HG02938 (cell line): ENCODE measurements at regions not wholly inside any gene's neighbourhood (a gene's known extent, or its start where the extent isn't known, plus 50 kb on each side); places are given as distances from the start of the nearest gene placed in this dataset.

Source experiments
- ATAC-seq: cut with Tn5 transposase; IDR thresholded peaks from one replicate; pipeline ENCODE4 v1.9.1; 2021; ENCODE audit warnings: mild to moderate bottlenecking, moderate library complexity; ENCODE audit not compliant: unreplicated experiment

DNA sequence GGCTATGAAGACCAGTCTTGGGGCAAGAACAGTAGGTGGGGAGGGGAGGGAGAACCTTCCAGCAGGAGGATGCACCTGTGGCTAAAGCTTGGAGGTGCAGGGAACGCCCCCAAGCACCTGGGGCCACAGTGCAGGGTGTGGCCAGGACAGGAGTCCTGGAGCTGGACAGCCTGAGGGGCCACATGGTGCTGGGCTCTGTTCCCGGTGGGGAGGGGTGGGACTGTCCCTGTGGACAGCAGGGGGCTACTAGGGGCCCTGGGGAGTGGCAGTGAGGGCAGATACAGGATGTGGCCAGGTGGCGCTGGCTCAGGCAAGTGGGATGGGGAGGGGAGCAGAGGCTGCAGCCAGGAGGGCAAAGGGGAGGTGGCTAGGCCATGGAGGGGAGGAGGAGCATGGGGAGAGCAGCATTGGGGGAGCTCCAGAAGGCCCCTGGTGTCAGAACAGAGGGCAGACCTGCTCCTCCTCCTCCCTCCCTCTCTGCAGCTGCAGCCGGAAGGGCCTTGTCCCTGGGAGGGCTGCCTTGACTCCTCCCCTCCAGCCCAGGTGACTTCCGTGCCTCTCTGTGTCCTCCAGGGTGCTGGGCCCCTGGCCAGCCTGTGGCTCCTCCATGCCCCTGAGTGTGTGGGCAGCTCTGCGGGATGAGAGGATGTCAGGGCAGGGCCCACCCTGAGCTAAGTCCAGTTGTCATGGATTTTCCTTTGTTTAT lies 68.4 kb upstream of the DLK1 start:
- no peak for ATAC-seq

DNA sequence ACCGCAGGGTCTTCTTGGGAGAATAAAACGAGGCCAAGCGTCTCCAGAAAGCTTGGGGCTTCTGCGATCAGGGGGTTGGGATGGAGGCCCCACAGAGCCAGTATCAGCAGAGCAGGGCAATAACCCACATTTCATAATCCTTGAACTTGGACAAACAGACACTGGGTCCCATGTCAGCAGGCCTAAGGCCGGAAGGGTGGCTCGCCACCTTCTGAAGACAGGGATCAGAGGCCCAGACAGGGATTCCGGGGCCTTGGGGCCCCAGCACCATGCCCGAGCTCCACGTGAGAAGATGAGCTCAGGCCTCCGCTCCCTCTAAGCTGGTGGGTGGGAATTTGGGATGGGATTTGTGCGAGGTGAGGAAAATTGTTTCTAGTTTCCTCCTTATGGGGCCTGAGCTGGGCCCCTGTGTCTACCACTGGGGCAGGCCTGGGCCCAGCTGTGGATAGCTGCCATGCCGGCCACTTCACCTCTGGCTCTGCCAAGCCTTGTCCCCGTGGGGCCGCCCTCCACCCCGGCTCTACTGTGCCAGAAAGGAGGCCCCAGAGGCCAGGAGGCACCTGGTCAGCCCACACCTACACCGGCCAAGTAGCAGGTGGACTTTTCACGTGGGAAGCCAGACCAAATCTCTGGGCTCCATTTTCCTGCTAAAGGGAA lies 67.2 kb upstream of the DLK1 start:
- ATAC-seq: no peak

- ATAC-seq: no peak
These were observed 66.2 kb upstream of the DLK1 start for GRCh38 chr14:100660498-100660881.

DNA sequence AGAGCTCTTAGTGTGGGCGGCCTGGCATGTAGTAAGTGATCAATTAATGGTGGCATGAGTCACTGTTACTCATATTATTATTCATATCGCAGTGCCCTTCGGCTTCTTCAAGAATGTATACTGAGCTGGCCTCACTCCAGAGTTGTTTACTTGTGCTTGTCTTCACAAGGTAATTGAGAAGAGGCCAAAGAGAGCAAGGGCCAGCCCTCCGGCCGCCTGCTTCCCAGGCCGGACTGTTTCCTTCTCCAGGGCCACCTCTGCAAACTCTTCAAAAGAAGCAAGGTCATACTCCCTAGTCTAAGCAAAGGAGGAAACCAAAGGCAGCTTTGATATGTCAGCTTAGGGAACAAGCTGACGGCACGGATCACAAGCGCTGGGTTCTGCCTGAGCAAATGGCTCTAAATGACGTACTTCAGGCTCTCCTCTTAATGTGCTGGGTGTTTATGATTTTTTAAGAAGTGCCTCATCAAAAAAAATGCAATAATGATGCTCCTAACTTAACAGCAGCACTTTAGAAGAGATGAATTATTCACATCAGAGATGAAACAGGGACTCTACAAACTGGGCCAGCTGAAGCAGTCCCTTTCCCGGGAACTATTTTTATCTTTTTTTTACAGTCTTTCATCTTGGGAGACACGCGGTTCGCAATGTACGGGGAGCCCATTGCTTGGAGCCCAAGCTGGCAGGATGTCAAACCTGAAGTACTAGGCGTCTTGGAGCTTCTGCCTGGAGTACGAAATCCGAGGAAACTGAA lies 65.6 kb upstream of the DLK1 start:
- ATAC-seq: no peak

DNA sequence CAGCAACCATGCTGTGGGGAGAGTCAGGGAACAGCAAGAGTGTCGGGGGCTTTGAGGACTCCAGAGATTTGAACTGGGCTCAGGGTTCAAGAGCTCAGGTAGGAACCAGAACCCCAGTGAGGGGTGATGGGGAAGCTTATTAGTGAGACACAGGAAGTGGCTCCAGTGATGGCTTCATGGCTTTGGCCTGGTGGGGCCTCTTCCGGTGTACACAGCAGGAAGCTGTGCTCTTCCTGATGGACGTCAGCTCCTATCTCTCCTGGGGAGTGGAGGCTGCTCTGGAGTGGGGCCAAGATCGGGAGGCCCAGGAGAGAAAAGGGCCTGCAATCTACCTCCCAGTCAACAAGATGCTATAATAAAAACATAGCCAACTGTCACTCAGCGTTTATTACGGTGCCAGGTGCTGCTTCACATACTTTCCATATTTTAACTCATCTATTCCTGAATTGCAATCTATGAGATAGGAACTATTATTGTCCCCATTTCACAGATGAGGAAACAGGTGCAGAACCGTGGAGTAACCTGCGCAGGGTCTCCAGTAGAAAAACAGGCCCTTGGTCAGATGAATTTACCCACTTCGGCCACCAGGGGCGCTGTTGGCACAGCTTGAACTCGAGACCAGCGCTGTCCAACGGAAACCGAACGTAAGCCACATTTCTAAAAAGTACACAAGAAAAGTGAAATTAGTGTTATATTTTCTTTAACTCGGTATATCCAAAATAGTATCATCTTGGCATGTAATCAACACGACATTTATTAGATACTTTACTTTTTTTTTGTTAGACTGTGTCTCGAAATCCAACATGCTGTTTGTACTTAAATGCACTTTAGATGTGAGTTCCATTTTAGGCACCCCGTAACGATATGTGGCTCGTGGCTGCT lies 63.6 kb upstream of the DLK1 start:
- ATAC-seq: no peak

DNA sequence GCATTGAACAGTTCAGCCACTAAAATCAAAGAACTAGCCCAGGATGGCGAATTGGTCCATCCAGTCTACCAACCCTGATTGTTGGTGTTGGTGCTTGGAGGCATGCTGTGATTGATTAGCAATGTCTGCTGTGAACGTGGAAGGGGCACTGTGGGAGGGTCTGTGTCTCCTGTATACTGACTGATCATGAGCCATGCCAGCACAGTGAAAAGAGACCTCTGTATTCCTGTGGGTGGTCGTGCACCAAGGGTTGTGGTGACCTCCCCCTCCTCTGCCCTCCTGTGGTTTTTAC lies 63.0 kb upstream of the DLK1 start:
- no peak for ATAC-seq

DNA sequence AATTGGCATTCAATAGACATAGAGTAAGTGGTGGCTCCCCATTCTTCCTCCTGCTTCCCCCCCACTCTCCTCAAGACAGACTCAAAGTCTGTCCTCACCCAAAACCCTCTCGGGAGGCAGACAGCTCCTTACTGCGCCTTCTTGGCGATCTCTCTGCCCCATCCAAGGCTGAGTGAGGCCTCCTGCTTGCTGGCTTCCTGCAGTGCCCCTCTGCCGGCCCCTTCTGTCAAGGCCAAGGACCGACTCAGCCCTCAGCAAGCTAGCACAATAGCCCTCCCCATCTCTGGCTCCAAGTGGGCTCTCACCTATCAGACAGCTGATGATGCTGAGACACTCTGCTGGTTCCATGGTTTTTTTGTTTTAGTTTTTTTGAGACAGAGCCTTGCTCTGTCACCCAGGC lies 62.5 kb upstream of the DLK1 start:
- no peak for ATAC-seq

GRCh38 chr14:100664841-100665510 lies 61.7 kb upstream of the DLK1 start:
- no peak for ATAC-seq

GRCh38 chr14:100665511-100666032 lies 61.1 kb upstream of the DLK1 start:
- no peak for ATAC-seq

GRCh38 chr14:100666403-100666802 lies 60.3 kb upstream of the DLK1 start:
- ATAC-seq: no peak

GRCh38 chr14:100666851-100667250 lies 59.8 kb upstream of the DLK1 start:
- no peak for ATAC-seq

DNA sequence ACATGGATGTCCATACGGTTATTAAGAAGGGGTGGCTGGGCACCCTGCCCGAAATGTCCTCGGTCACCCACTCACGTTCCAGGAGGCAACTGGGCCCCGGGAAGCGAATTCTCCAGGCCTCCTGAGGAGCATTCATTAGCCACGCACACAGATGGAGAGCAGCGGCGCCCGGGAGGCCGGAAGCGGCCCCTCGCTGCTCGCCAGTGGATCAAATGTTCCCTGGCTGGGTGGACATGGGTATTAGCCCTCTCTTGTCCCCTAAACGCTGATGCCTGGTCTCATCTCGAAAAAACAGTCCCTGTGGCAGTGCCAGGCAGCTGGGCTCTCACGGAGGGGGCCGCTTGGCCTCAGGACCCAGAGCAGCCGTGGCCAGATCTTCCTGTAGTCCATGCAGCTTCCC lies 59.0 kb upstream of the DLK1 start:
- no peak for ATAC-seq

GRCh38 chr14:100668352-100668751 lies 58.3 kb upstream of the DLK1 start:
- ATAC-seq: no peak

GRCh38 chr14:100669011-100669412 lies 57.7 kb upstream of the DLK1 start:
- no peak for ATAC-seq

- ATAC-seq: no peak
These were observed 57.2 kb upstream of the DLK1 start for GRCh38 chr14:100669468-100669867.

- no peak for ATAC-seq
These were observed 56.5 kb upstream of the DLK1 start for GRCh38 chr14:100670017-100670752.

DNA sequence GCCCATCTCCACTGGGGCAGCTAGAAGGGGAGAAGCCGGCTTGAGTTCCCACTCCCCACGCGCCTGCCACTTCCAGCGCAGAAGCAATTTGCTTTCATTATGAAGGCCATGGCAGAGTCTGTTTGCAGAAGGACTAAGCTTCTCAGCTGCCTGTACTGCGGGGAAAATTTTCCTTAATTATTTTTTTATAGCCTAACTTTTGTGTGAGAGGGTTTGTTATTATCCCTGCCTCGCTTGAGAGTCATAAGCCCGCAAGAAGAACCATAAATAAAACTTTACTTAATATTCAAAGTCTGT lies 56.0 kb upstream of the DLK1 start:
- ATAC-seq: no peak

DNA sequence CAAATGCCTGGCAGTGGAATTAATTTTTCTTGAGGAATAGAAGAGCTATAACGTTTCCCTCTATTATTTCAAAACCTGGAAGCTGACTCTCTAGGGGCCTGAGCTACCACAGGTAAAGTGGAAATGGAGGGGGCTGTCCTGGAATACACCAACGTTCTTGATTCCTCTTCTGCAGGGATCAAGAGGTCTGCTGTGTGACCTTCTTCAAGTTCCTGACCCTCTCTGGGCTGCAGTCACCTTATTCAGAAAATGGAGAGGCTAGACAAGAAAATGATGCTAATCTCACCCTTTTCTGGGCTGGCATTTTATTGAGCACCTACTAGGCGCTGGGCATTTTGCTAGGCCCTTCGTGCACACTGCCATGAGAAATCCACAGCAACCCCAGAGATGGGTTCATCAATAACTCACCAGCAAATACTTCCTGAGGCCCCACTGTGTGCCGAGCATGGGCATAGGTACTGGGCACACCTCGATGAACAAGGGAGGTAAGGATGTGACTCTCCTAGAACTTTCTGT lies 55.2 kb upstream of the DLK1 start:
- ATAC-seq: no peak

- no peak for ATAC-seq
These were observed 54.8 kb upstream of the DLK1 start for GRCh38 chr14:100671906-100672305.
